CD4-positive, alpha-beta T cell treated with Interleukin-4 for 4 hours (primary cell): ENCODE measurements at regions not wholly inside any gene's neighbourhood (a gene's known extent, or its start where the extent isn't known, plus 50 kb on each side); places are given as distances from the start of the nearest gene placed in this dataset.
A peak's percentile ranks its signal among the peaks of the same experiment; 100 is the strongest.
"Not testable (repeated sequence)": the region's sequence is repeated elsewhere in the genome, so short reads cannot be mapped to it uniquely, and the experiment has no call there.

Source experiments
- DNase-seq: peaks from one replicate; pipeline ENCODE4 v3.0.0-alpha.2; 2020

DNA sequence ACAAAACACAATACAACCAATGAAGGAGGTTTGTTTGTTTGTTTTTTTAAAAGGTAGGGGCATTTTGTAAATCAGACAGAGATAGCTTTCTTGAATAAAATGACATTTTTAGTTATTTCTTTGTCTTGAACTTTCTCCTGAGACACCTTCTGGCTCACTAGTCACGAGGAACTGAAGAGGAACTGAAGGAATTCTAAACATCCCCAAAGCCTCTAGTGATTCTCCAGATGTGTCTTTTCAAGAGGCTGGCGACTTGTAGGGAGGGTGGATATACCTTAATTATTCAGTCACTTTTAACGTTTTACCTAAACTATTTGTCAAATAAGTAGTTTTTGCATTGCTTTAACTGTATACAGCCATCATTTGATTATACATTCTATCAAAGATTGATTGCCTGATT is 211.2 kb upstream of the LRIG3 start:
- no peak for DNase-seq

DNA sequence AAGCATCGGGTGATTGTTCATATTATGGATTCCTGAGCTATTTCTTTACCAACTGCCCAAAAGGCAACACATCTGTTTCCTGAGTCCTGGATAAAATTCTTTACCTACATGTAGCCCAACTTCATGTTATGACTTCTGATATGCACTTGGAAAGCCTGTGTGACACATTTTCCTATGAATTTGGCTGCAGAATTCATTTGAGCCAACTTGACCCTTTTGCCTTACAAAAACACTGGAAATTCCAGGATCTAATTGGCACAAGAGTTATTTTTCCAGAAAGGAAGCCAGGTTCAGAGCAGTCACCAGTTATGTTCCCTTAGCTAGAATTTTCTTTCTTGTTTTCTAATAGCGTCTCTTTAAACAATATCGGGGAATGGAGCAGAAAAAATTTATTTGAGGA is 202.5 kb upstream of the LRIG3 start:
- no peak for DNase-seq

DNA sequence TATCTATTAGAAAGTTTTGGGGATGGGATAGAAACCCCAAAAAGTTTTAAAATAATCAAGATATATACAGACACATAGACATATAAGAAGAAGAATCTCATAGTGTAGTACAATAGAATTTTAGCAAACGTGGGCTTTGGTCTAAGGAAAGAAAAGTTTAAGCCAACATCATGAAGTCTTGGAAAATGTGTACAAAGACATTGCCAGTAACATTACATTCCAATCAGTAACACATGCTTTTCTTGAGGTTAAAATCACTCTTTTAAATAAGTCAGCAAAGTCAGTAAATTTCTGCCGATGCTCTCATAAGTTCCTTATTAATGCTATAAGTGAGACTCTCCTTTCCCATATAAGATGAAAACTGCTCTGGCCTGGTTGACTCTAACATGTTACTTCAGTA is 201.1 kb upstream of the LRIG3 start:
- no peak for DNase-seq

DNA sequence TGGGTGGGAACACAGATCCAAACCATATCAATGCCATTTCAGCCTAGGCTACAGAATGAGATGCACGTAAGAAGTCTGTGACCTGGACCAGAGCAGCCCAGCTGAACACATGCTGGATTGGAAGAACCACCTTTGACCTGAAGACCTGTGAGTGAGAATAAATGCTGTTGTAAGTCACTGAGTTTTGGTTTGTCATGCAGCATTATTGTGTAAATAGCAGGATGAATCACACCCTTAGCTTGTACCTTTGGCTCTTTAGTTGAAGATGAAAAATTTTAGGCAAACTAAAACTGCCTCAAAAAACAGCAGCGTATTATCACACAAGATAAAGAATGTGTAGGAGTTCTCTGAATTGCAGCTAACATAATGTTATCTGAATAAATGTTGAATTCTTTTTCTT is 199.4 kb upstream of the LRIG3 start:
- DNase-seq = no peak

DNA sequence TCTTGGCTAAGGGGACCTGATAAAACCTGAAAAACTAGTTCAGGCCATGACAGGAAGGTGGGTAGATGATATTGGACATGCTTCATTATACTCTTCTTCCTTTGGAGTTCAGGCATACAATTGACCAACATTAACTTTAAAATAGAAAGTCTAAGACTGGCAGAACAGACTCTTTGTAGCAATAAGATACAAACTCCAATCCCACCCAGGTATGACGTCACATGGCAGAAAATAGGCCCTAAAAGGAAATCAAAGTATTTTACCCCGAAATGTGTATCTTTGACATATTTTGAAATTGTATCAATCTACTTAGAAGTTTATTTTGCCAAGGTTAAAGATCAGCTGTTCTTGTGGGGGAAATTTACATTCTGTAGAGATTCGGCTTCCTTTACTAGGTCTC is 198.1 kb upstream of the LRIG3 start:
- no peak for DNase-seq

DNA sequence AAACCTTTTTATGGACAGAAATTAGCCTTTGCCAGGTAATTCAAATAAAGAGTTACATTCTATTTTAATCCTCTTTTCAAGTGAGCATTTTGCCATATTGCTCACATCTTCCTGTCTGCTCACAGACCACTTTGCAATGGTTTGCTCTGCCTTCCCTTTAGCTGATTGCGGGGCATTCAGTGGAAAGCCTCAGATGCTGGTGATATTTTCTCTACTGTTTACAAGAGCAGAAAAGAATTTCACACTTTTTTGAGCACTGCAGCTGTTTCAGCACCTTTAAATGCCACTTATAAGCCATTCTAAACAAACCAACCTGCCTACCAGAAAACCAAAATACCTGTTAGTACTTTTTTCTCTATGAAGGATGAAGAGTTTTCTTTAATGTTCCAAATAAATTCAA is 195.7 kb upstream of the LRIG3 start:
- no peak for DNase-seq

DNA sequence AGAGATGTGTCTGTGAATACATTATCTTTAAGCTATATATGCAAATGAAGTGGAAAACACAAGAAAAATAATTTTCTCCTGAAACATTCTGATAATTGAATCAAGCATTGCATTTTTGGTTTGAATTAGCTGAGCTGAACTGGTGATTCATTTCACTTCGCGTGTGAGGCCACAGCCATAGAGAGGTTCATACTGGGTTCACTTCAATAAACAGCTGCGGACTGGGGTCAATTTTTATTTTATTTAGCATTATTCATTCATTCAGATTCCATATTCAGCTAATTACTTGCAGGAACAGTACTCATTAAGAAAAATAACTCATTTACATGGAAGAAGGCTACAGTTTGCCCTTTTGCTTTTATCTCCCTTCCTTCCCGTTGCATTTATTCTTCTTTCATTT is 195.2 kb upstream of the LRIG3 start:
- DNase-seq = no peak

DNA sequence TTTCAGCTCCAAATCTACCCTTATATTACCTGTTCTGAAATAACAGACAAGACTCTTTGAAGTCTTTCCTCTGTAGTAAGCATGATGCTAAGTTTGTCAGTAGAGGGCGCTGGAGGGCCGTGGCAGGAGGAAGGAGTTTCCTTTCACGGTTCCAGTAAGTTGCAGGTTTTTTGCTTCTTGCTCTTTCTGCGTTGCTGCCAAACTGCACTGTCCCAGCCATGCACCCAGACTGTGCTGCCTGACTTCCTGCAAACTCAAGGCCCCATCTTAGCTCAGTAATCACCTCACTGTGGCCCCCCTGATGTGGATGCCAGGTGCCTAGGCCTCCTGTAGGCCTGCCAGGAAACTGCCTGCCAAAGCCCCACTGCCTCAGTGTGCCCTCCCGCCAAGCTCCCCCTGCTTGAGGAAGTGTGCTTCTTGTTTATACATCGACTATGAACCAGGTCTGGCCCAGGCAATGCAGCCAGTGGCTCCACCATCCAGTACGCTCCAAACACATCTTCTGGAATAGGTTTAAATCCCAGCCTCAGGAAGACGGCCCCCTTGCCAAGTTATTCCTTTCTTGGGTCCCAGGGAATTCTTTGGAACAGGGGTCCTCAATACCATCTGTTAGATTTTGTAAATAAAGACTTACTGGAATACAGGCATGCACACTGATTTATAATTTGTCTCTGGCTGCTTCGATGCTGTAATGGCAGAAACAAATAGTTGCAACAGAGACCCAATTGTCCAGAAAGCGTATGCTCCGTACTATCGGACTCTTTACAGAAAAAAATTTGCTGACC is 193.7 kb upstream of the LRIG3 start:
- DNase-seq = peak; percentile 27

DNA sequence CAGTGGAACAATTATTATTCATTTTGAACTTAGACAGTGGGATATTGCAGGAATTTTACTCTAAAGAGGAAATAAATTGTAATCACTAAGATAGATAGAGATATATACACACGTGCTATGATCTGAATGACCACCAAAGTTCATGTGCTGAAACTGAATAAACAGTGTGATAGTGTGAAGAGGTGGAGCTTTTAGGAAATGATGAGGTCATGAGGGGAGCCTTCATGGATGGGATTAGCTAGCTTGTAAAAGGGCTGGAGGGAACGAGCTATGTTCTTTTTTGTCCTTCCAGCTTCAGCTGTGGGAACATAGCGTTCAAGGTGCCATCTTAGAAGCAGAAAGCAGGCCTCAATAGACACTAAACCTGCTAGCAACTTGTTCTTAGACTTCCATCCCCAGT is 191.5 kb upstream of the LRIG3 start:
- no peak for DNase-seq

DNA sequence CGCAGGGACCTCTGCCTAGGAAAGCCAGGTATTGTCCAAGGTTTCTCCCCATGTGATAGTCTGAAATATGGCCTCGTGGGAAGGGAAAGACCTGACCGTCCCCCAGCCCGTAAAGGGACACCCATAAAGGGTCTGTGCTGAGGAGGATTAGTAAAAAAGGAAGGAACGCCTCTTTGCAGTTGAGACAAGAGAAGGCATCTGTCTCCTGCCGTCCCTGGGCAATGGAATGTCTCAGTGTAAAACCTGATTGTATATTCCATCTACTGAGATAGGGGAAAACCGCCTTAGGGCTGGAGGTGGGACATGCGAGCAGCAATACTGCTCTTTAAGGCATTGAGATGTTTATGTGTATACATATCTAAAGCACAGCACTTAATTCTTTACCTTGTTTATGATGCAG is 188.2 kb upstream of the LRIG3 start:
- not testable (repeated sequence) for DNase-seq

DNA sequence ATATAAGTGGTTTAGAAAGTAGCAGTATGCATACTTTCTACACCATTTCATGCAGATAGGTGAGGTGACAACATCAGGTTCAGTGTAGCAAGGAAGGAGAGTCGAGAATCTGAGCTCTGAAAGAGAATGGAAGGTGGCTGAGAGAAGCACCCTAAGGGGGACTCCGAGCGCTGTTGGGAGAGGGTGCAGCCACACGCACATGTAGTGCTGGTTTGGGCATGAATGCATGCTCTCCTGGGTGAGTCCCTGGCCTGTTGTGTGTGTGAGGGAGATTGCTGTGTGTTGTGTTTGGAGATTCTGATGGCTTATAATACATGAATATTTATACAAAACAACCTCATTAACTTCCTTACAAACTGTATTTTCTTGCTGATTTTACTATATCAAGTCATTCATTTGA is 180.3 kb upstream of the LRIG3 start:
- DNase-seq = no peak

DNA sequence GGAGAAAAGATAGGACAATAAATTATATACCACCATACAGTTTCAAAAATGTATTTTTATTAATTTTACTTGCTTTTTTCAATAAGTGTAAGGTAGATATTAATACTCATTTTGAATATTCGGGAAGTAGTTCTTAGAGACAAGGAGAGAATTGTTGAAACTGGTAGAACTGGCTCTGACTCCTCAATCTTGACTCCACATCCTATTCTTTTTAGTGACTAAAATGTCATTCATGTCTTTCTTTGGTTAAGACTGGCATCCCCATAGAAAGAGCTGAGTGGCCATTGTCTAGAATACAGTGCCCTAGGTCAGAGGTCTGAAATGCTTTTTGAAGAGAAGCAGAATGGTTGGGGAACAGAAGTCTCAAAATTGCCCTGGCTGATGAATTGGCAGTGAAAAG is 177.6 kb upstream of the LRIG3 start:
- no peak for DNase-seq

DNA sequence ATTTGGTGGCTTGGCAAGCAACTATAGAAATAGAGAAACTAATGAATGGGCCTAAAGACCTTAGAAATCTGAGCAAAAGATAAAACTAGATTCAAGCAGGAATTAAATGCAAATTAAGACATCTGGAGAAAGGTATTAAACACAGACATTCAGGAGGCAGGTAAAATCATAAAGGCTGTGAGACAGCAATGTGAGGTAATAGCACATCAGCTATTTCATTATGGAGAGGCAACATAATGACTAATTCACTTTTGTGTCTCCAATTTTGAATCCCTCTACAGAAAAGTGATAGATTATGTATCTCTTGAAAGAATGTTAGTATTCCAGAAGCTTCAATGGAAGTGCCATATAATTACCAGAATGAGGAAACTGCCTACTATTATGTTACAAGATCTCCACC is 175.9 kb upstream of the LRIG3 start:
- no peak for DNase-seq

DNA sequence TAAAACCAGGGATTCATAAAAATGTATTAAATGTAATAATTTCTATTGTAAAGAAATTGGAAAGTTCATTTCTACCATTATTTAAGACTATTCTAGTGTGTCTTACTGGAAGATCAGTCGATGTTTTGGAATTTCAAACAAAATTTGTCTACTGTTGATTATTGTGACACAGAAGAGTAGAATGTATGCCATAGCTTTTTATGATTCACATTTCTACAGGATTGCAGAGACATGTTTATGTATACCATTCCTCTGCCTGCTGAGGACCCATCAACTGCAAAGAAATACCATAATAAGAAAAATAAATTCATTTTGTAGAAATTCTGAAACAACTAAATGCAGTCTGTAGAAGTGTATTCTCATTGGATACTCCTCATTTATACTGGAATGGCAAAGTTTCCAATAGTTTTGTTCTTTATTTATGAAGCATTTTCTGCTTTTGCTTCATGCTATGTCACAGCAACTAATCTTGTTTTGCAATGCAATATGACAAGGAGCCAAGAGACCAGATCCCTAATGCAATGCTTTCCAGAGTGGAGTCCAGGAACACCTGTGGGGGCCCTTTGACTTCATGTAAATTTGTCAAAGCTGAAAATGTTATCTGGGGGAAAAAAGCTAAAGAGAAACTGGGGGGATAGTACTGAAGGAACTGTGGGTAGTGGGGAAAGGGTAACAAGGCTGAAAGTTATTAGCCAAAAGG is 172.9 kb upstream of the LRIG3 start:
- no peak for DNase-seq

DNA sequence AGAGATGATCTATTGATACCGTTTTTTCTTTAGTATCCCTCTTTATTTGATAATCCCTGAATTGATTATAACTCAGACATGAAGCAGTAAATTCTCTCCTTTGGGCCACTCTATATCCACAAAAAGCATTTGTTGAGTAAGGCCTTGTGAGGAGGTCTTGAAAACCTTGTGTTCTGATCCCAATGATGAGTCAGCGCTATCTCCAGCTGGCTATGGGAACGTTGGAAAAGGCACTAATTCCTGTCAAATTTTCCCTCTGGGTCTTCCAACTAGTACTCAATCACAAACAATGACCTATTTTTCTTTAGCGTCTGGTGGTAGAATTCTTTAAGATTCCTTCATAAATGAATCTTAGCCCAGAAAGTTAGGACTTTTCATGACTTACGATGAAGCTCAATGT is 168.4 kb upstream of the LRIG3 start:
- DNase-seq = no peak

DNA sequence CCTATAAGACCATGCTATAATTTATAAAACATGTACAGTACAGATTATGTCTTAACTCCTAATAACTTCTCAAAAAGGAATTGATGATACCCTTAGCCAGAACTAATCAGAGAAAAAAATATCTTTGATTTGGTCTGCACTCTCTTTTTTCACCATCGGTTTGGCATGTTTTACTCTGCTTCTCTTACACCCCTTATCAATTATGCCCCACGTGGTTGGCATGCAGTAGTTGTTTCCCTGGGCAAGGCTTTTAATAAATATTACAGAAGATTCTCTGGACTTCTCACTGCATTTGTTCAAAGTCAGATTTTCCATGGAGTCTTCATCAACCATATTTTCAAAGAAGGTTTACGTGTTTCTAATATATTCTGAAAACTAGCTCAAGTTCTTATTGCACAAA is 167.4 kb upstream of the LRIG3 start:
- no peak for DNase-seq

DNA sequence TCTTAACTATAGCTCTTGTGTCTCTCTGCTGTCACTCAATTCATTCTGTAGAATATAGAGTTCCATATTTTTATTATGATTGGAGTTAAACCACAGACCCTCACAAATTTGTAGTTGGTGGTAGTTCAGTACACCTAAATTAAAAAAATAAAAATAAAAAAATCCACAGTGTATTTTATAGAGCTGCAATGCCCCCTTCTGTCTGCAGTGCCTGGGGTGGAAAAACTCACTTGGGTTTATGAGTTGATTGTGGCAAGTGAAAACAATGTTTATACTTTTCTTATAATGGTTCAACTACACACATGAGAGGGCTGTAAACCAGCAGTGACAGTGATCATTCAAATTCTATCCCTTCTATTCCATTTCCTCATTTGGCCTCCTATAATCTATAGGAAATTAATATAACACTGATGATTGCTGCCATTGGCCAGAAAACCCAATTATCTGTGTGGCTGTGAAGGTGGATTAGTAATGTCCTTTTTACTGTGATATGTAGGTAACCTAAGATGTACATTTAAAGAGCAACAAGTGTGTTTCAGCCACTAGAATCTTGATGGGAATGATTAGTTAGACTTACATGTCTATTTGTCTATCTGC is 166.9 kb upstream of the LRIG3 start:
- no peak for DNase-seq

DNA sequence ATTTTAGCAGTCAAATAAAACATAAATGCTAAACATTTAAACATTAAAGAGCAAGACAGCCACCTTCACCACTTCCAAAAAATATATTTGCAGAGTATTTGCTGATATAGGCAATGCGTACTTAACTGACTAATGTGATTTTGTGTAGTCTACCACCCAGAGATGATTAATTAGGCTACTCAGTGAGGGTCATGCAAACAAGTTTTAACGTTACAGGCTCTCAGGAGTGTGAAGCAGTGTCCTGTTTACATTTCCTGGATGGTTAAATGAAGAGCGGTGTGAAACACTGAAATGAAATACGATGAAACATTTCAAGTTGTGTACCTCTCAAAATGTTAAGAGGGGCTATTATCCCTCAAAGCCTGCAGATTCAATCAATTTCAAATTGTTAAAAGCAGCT is 165.8 kb upstream of the LRIG3 start:
- no peak for DNase-seq

DNA sequence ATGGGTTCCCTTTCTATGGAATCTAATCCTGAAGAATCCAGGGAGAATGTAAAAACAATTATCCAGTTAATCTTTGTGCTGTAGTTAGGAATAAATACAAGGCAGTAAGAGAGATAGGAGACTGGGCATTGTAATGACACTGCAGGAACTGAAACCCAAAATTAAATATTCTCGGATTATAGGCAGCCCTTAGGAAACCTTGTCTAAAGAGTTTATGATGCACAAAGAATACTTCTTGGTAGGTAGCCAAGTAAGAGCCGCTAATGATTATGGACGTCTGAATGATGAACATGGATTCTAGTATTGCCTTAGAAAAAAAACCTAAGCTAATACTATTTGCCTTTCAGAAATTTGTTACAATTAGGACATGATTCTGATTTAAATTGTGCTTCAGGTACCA is 165.4 kb upstream of the LRIG3 start:
- no peak for DNase-seq

DNA sequence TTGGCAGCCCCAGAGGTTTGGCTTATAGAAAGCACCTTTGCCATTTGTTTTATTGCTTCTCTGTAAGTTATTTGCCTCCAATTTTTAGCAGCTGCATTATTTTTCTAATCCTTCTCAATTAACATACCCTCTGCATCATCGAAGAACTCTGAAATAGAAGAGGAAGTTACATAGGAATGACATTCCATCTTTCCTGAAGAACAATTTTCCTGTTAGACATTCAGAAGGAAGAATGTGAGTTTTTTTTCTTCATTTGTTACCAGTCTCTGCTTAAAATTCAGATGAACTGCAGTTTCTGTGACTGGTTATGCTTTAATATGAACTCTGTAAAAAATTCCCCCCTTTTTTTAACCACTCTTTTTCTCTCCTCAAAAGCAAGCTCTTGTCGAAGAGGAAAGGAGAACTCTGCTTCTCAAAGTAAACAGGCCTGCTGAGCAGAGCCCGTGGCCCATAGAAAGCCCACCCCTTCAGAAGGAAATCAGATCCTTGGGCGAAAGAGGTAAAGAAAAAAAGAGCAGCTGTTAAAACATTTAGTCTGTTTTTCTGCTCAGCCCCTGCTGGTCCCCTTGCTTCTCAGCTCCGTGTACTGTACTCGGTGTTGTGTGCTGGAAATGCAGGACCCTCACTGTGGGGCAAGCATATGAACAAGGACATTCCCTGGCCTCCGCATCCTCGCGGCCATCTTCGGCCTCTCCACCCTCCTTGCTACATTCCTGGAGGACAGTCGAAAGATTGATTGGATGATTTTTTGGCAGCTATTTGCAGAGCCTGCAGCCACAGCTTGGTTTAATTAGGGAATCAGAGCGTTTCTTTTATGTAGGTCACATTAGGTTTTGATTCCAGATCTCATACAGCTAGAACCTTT is 164.4 kb upstream of the LRIG3 start:
- no peak for DNase-seq

DNA sequence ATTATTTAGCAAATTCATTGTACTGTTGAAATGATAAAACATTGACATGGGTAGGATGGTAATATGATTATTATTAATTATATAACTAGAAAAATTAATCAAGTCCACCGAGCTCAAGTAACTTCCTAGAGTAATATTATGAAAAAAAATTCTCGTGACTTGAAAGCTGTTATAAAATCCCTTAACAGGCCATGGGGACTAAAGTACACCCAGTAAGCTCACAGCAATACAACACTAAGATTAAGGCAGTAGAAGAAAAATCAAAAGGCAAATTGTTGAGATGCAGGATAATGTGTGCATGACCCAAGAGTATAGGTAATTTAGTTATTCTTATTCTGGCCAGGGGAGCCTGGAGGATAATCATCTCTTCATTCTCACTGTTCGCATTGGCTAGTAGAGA is 162.6 kb upstream of the LRIG3 start:
- no peak for DNase-seq

DNA sequence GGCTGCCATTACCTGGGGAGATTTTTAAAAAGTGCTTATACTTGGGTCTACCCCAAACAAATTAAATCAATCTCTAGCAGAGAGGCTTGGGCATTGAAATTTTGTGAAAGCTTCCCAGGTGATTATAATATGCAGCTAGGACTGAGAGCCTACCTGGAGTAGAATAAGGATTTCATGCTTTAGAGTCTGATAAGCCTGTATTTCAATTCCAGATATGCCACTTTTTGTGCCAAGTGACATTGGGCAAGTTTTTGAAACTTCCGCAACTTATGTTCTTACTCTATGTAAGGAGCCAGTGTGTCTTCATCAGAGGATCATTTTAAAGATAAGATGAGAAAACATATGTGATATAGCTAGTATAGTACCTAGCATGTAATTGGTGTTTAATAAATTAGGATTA is 159.8 kb upstream of the LRIG3 start:
- DNase-seq = no peak

DNA sequence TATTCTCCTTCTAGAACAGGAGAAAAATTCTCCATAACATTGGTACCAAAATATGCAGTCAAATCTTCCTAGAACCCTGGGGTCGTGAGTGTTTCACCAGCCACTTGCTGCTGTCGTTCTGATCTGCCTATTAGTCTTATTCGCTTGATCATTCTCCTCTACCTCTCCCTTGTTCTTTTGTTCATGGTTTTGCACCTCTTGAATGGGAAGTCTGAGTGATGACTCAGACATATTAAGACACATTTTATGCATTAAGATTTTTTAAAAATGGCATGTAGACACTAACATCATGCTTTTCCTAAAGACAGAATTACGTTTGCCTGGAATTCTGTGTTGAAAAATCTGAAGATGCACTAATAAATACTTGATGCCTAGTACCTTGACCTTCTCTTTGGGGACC is 159.2 kb upstream of the LRIG3 start:
- no peak for DNase-seq

DNA sequence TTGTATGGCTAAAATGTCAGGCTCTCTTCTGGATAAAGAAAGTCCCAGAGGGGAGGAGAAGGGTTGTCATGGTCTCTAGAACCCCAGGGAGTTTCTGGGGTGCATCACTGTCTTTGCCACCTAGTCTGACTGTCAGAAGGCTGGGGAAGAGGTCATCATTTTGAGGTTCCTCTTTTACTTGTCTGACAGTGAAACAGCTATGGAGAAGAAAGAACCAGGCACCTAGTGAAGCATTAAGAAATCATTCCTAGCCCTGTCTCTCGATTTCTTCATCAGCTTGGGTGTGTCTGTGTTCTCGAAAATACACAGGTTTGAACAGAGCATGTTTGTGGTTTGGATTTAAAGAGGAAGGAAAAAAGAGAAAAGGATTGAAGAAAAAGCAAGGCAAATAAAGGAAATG is 158.7 kb upstream of the LRIG3 start:
- no peak for DNase-seq
